Thyroid gland (tissue), 4 donors: ENCODE measurements at regions not wholly inside any gene's neighbourhood (a gene's known extent, or its start where the extent isn't known, plus 50 kb on each side); places are given as distances from the start of the nearest gene placed in this dataset.
A peak's percentile ranks its signal among the peaks of the same experiment; 100 is the strongest.

Experiments
- DNase-seq, 2 donors: peaks; one replicate each; pipeline ENCODE4 v3.0.0-alpha.2; 2019
- H3K27ac ChIP-seq, 3 donors: fragments of 200-600 bp; sonication (generic); 1 replicate in 2 of 3; 2 replicates in 1 of 3; pipeline ENCODE4 v1.5.1; 2016 to 2019; ENCODE audit warnings: mild to moderate bottlenecking in 1 of 3, moderate library complexity in 1 of 3
- H3K27me3 ChIP-seq: fragments of 200-600 bp; sonication (generic); one replicate; pipeline ENCODE4 v1.5.1; 2019
- H3K36me3 ChIP-seq, 2 donors: fragments of 200-600 bp; sonication (generic); one replicate each; pipeline ENCODE4 v1.5.1; 2016 to 2019
- H3K4me1 ChIP-seq, 2 donors: fragments of 200-600 bp; sonication (generic); one replicate each; pipeline ENCODE4 v1.5.1; 2017 to 2019
- H3K4me3 ChIP-seq, 3 donors: fragments of 200-600 bp; sonication (generic); replicated peaks in 1 of 3; 1 replicate in 2 of 3; 2 replicates in 1 of 3; pipeline ENCODE4 v1.5.1; 2016; ENCODE audit warnings: mild to moderate bottlenecking in 1 of 3
- H3K9me3 ChIP-seq: fragments of 200-600 bp; sonication (generic); one replicate; pipeline ENCODE4 v1.5.1; 2017
- POLR2A ChIP-seq, 2 donors: fragments of 450-650 bp; IDR thresholded peaks; one replicate each; pipeline ENCODE4 v1.6.1; 2017; ENCODE audit warnings: antibody characterized with exemption in 2 of 2, mild to moderate bottlenecking in 2 of 2, moderate library complexity in 1 of 2
- WGBS, 2 donors: methylation state at CpG; one replicate each; pipeline ENCODE4 v1.1.5; 2017; 5-methylcytosine and 5-hydroxymethylcytosine counted together
- intact Hi-C: fragments of 100-400 bp; cut with DNase I; formaldehyde crosslinking; loops from one replicate; pipeline ENCODE4 v1.15.1; 2023
- TF ChIP-seq, protein P1 (sequence below), 6 experiments: fragments of 200-600 bp in 3 of 6; fragments of 450-650 bp in 3 of 6; sonication (generic) in 3 of 6; IDR thresholded peaks; one replicate each; pipeline ENCODE4 v1.5.1; 2016 to 2019; ENCODE audit warnings: antibody characterized with exemption in 6 of 6, mild to moderate bottlenecking in 2 of 6, inconsistent platforms in 1 of 6, moderate library complexity in 1 of 6

DNA sequence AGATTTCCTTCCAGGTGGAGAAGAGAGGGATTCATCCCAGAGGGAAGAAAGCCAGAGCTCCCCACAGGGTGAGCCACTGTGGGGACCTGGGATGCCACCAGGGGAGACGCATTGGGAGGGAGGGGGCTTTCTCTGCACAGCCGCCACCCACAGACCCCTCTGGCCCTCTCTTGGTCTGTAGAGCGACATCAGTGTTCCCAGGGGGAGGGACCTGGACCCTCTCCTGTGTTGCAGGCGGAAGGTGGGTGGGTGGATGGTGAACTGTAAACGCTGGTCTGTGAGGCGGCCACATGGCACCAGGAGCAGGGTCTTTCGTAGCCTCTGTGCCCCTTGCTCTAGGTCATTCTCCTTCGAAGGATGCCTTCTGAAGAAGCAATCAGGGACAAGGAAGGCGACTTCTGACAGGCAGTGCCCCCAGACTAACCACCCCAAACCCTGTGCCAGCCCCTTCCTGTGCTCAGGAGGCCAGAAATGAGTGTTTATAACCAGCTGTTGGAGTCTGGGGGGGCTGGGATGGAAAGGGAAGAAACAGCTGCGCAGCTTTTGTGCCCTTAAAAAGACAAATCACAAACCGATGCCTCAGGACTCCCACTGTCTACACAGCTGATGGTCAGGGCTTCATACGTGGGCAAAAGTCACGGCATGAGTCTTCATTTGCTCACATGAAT lies 121.4 kb upstream of the ZBTB40 start:
- H3K27ac ChIP-seq = no peak overlapping the region
- WGBS, 2 donors = 85% methylated on average over 9 to 10 of the region's 13 CpGs
- no peak overlapping the region for H3K4me3 ChIP-seq
- peaks cover 16 to 19% of the 10 kb centered on the region in 2 donors for H3K4me1 ChIP-seq
- no peaks in the 10 kb centered on the region for H3K36me3 ChIP-seq
- intact Hi-C loops = no loop called here
- TF ChIP-seq, protein P1, sequence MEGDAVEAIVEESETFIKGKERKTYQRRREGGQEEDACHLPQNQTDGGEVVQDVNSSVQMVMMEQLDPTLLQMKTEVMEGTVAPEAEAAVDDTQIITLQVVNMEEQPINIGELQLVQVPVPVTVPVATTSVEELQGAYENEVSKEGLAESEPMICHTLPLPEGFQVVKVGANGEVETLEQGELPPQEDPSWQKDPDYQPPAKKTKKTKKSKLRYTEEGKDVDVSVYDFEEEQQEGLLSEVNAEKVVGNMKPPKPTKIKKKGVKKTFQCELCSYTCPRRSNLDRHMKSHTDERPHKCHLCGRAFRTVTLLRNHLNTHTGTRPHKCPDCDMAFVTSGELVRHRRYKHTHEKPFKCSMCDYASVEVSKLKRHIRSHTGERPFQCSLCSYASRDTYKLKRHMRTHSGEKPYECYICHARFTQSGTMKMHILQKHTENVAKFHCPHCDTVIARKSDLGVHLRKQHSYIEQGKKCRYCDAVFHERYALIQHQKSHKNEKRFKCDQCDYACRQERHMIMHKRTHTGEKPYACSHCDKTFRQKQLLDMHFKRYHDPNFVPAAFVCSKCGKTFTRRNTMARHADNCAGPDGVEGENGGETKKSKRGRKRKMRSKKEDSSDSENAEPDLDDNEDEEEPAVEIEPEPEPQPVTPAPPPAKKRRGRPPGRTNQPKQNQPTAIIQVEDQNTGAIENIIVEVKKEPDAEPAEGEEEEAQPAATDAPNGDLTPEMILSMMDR (IDR thresholded peaks at IDR 0.05) = no peak
- no peak for TF ChIP-seq POLR2A (IDR thresholded peaks at IDR 0.05)
- no peaks in the 10 kb centered on the region for H3K9me3 ChIP-seq
- H3K27me3 ChIP-seq = no peaks in the 10 kb centered on the region
- DNase-seq = no peak

DNA sequence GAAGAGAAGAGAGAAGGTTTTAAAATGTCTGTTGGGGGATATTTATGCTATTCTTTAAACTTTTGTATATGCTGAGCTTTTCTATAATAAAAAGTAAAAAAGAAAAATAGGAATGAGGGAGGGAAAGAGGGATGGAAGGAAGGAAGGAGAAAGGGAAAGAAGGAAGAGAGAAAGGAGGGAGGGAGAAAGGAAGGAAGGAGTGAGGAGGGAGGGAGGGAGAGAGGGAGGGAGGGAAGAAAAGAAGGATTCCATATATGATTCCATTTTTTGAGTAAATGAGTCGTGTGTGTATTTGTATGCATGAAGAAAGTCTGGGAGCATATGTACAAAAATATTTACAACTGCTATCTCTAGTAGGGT lies 120.9 kb upstream of the ZBTB40 start:
- 86 to 87% methylated on average over 1 of the region's 1 CpG for WGBS, 2 donors
- DNase-seq = no peak
- TF ChIP-seq, protein P1 (IDR thresholded peaks at IDR 0.05) = no peak
- TF ChIP-seq POLR2A (IDR thresholded peaks at IDR 0.05) = no peak
- H3K4me1 ChIP-seq = peaks cover 16 to 19% of the 10 kb centered on the region in 2 donors
- H3K4me3 ChIP-seq = no peak overlapping the region
- intact Hi-C loops = no loop called here
- no peaks in the 10 kb centered on the region for H3K27me3 ChIP-seq
- no peak overlapping the region for H3K27ac ChIP-seq
- no peaks in the 10 kb centered on the region for H3K36me3 ChIP-seq
- no peaks in the 10 kb centered on the region for H3K9me3 ChIP-seq

DNA sequence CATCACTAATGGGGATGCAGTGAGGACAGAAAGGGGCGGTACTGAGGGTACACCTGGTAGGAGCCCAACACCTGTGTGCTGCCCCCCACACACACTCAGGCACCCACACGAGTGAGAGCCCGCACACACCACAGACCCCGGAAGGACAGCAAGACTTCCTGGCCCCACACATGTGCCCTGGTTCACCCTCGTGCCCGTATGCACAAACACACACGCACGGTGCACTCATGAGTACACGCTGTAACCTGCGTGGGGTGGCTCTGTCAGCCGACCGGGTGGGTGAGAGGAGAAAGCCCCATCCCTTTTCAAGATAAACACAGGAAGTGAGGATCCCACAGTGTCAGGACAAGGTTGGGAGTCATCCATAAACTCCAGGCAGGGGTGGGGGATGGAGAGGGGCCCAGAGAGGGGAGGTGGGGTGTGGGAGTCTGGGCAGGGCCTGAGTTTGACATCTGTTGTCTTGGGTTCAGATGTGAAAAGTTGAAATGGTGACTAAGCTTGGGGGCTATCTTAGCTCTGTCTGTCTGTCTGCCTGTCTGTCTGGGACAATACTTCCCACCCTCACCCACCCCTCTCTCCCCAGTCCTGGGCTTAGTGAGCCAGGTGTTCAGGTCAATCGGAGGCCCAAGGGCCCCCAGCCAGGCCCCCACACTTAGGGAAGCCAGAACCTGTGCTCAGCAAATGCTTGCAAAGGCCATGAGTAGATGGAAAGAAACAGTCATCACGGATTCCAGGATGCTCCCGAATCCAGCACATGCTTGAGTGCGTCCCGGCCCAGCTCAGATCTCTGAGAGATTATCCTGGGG lies 119.8 kb upstream of the ZBTB40 start:
- Histone ChIP-seq H3K9me3 (no peaks in the 10 kb centered on the region), H3K36me3 (no peaks in the 10 kb centered on the region), H3K27ac (peak overlapping the region in 1 of 3 donors; percentile 76), H3K27me3 (no peaks in the 10 kb centered on the region), H3K4me1 (peaks cover 16 to 19% of the 10 kb centered on the region in 2 donors), H3K4me3 (no peak overlapping the region)
- no peak for DNase-seq
- TF ChIP-seq, protein P1 (IDR thresholded peaks at IDR 0.05) = no peak
- TF ChIP-seq POLR2A (IDR thresholded peaks at IDR 0.05) = no peak
- WGBS, 2 donors = 65 to 66% methylated on average over 13 to 15 of the region's 17 CpGs
- intact Hi-C loops = no loop called here

DNA sequence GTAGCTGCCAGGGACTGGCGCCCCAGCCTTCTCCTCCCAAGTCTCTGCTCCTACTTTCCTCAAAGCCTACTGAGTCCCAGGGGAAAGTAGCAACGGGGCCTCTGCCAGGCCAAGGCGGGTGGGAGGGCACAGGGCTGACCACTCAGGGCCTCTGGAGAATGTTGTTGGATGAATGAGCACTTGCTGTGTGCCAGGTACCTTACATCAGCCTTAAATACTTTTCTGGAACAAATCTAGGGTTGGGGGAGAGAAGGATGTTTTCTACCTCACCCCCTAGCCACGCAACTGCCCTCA lies 119.3 kb upstream of the ZBTB40 start:
- Histone ChIP-seq H3K4me3 (no peak overlapping the region), H3K27ac (peak overlapping the region; percentile 17 to 76 (median 29)), H3K36me3 (no peaks in the 10 kb centered on the region), H3K4me1 (peaks cover 16 to 19% of the 10 kb centered on the region in 2 donors), H3K9me3 (no peaks in the 10 kb centered on the region), H3K27me3 (no peaks in the 10 kb centered on the region)
- intact Hi-C loops = no loop called here
- TF ChIP-seq, protein P1 (IDR thresholded peaks at IDR 0.05) = no peak
- no peak for TF ChIP-seq POLR2A (IDR thresholded peaks at IDR 0.05)
- WGBS, 2 donors = 44 to 57% methylated on average over 4 of the region's 4 CpGs
- peak; percentile 58 to 59 for DNase-seq

DNA sequence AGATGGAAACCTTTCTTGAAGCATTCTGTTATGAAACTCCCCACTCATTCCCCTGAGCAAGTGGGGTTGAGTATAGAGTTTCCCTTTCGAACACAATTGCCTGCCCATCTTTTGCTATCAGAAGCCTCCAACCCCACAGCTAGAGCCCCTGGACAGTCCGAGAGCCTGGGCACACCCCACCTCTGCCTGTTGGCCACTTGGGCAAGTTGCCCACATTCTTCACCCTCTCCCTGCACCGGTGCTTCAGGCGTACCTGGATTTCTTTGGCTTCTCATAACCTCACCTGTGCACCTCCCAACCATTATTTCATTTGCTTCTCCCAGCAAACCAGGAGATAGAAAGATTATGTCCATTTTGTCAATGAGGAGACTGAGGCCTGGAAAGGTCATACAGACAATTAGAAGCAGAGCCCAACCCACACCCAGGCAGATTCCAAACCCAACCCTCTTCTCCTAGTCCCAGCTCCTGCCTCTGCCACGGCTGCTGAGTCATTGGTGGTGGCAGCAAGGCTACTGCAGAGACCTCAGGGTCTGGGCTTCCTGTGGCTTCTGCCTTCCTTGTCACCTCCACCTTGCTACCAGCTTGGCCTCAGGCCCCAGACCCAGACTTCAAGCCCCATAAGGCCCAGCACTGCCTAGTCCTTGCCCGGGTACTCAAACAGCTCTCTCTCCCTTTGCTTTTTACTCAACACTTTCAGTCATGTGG lies 118.7 kb upstream of the ZBTB40 start:
- intact Hi-C loops = no loop called here
- WGBS, 2 donors = 41 to 48% methylated on average over 6 of the region's 6 CpGs
- DNase-seq = peak; percentile 76 to 82
- Histone ChIP-seq H3K9me3 (no peaks in the 10 kb centered on the region), H3K27ac (peak overlapping the region; percentile 17 to 76 (median 29)), H3K4me1 (peaks cover 16 to 19% of the 10 kb centered on the region in 2 donors), H3K4me3 (no peak overlapping the region), H3K36me3 (no peaks in the 10 kb centered on the region), H3K27me3 (no peaks in the 10 kb centered on the region)
- no peak for TF ChIP-seq POLR2A (IDR thresholded peaks at IDR 0.05)
- TF ChIP-seq, protein P1 (IDR thresholded peaks at IDR 0.05) = no peak
